IMR-90 (cell line): ENCODE measurements at regions not wholly inside any gene's neighbourhood (a gene's known extent, or its start where the extent isn't known, plus 50 kb on each side); places are given as distances from the start of the nearest gene placed in this dataset.

ENCODE experiments used
- ATAC-seq: fragments of 200-7000 bp; cut with Tn5 transposase; 2 replicates; pipeline ENCODE4 v1.9.1; 2020; ENCODE audit warnings: low read depth, mild to moderate bottlenecking, moderate library complexity
- BruUV-seq: library from RNA; stranded (reverse); fragments of 400-500 nt; replicated peaks from 2 replicates; lab custom pipeline; 2021; lab: Mats Ljungman, UMichigan
- CTCF ChIA-PET: fragments of 300-600 bp; formaldehyde crosslinking; extraction: SDS; loops from one replicate; lab custom pipeline; 2021; ENCODE audit warnings: antibody characterized with exemption; lab: Yijun Ruan, JAX
- POLR2A ChIA-PET: fragments of 300-600 bp; sonication (Branson Sonifier 250); formaldehyde crosslinking; loops from one replicate; lab custom pipeline; 2022; ENCODE audit warnings: antibody characterized with exemption; ENCODE audit not compliant: unreplicated experiment; lab: Charles Lee
- DNase-seq: peaks from one replicate; pipeline ENCODE4 v3.0.0; 2013
- H2AFZ ChIP-seq: replicated peaks from 2 replicates; pipeline ENCODE3; 2013; ENCODE audit warnings: low read length, mild to moderate bottlenecking; ENCODE audit not compliant: poor library complexity
- H2AK5ac ChIP-seq: 2 replicates; pipeline ENCODE4 v1.6.1; 2013; ENCODE audit warnings: low read depth, low read length, inconsistent platforms
- H2AK9ac ChIP-seq: replicated peaks from 2 replicates; pipeline ENCODE3; 2013; ENCODE audit warnings: mild to moderate bottlenecking, low read depth, low read length, moderate library complexity; ENCODE audit not compliant: poor library complexity
- H2BK120ac ChIP-seq: 2 replicates; pipeline ENCODE4 v1.6.1; 2013; ENCODE audit warnings: low read depth, low read length, inconsistent platforms
- H2BK15ac ChIP-seq: 3 replicates; pipeline ENCODE4 v1.6.1; 2013; ENCODE audit warnings: low read depth, low read length, inconsistent platforms
- H2BK20ac ChIP-seq: 2 replicates; pipeline ENCODE4 v1.6.1; 2013; ENCODE audit warnings: low read depth, mild to moderate bottlenecking, inconsistent platforms, low read length, moderate library complexity
- H2BK5ac ChIP-seq: 2 replicates; pipeline ENCODE4 v1.6.1; 2013; ENCODE audit warnings: mild to moderate bottlenecking, low read depth, low read length, inconsistent platforms; ENCODE audit not compliant: poor library complexity, severe bottlenecking
- H3K14ac ChIP-seq: replicated peaks from 2 replicates; pipeline ENCODE4 v1.6.1; 2013; ENCODE audit warnings: low read depth, low read length, inconsistent platforms
- H3K18ac ChIP-seq: 2 replicates; pipeline ENCODE4 v1.6.1; 2013; ENCODE audit warnings: low read depth, low read length, control low read depth
- H3K23ac ChIP-seq: 2 replicates; pipeline ENCODE4 v1.6.1; 2013; ENCODE audit warnings: low read depth, low read length, inconsistent platforms
- H3K27ac ChIP-seq: 2 replicates; pipeline ENCODE4 v1.5.1; 2013; ENCODE audit warnings: mild to moderate bottlenecking, control low read depth, low read length; ENCODE audit not compliant: insufficient read depth
- H3K27me3 ChIP-seq: 2 replicates; pipeline ENCODE4 v1.6.1; 2013; ENCODE audit warnings: low read length; ENCODE audit not compliant: control insufficient read depth, insufficient read depth
- H3K36me3 ChIP-seq: 2 replicates; pipeline ENCODE4 v1.6.1; 2013; ENCODE audit warnings: low read length, mixed read lengths; ENCODE audit not compliant: control insufficient read depth, insufficient read depth
- H3K4ac ChIP-seq: 2 replicates; pipeline ENCODE4 v1.6.1; 2013; ENCODE audit warnings: low read depth, low read length, inconsistent platforms
- H3K4me1 ChIP-seq: 2 replicates; pipeline ENCODE4 v1.6.1; 2013; ENCODE audit warnings: low read length, mixed read lengths; ENCODE audit not compliant: control insufficient read depth, insufficient read depth
- H3K4me2 ChIP-seq: 2 replicates; pipeline ENCODE4 v1.6.1; 2013; ENCODE audit warnings: low read depth, mild to moderate bottlenecking, control low read depth, low read length, moderate library complexity
- H3K4me3 ChIP-seq: 2 replicates; pipeline ENCODE4 v1.5.1; 2013; ENCODE audit warnings: low read depth, mild to moderate bottlenecking, control low read depth, low read length, moderate library complexity; ENCODE audit not compliant: insufficient read depth
- H3K56ac ChIP-seq: 2 replicates; pipeline ENCODE4 v1.6.1; 2013; ENCODE audit warnings: low read length, inconsistent platforms; ENCODE audit not compliant: insufficient read depth; ENCODE audit errors: extremely low read depth
- H3K79me1 ChIP-seq, 2 experiments: 2 replicates each; pipeline ENCODE4 v1.6.1; 2013; ENCODE audit warnings: low read length in 2 of 2, inconsistent platforms in 1 of 2, low read depth in 1 of 2
- H3K9ac ChIP-seq: 2 replicates; pipeline ENCODE4 v1.6.1; 2013; ENCODE audit warnings: low read depth, low read length, control low read depth
- H3K9me1 ChIP-seq: 2 replicates; pipeline ENCODE4 v1.6.1; 2013; ENCODE audit warnings: low read length, inconsistent platforms; ENCODE audit not compliant: insufficient read depth
- H3K9me3 ChIP-seq: 2 replicates; pipeline ENCODE4 v1.6.1; 2013; ENCODE audit warnings: low read length; ENCODE audit not compliant: control insufficient read depth, insufficient read depth
- H4K20me1 ChIP-seq: 2 replicates; pipeline ENCODE4 v1.6.1; 2013; ENCODE audit warnings: low read length, inconsistent platforms; ENCODE audit not compliant: insufficient read depth
- H4K5ac ChIP-seq: 2 replicates; pipeline ENCODE4 v1.6.1; 2013; ENCODE audit warnings: mild to moderate bottlenecking, low read depth, low read length, control low read depth
- H4K8ac ChIP-seq, 2 experiments: 2 replicates each; pipeline ENCODE4 v1.6.1; 2013; ENCODE audit warnings: low read depth in 2 of 2, low read length in 2 of 2, control low read depth in 1 of 2, inconsistent platforms in 1 of 2
- H4K91ac ChIP-seq: 2 replicates; pipeline ENCODE4 v1.6.1; 2013; ENCODE audit warnings: low read depth, low read length, inconsistent platforms; ENCODE audit not compliant: insufficient read depth
- CEBPB ChIP-seq: IDR thresholded peaks from 2 replicates; pipeline ENCODE4 v1.6.1; 2012; ENCODE audit warnings: low read depth, low read length, improper control_type of control experiment
- FOS ChIP-seq: fragments of 150-350 bp; IDR thresholded peaks from 2 replicates; pipeline ENCODE4 v1.6.1; 2016; ENCODE audit warnings: low read depth, low read length
- WGBS, 2 experiments: methylation state at CpG; one replicate each; pipeline versions ENCODE4 v1.1.5 to v1.1.7; 2013; ENCODE audit warnings: missing lambda C conversion rate in 2 of 2; ENCODE audit not compliant: insufficient read length in 1 of 2; ENCODE audit errors: extremely low coverage in 2 of 2; 5-methylcytosine and 5-hydroxymethylcytosine counted together
- dilution Hi-C: fragments of 300-500 bp; cut with HindIII; formaldehyde crosslinking; loops from one replicate; pipeline ENCODE4 v1.14.3; 2018; ENCODE audit warnings: low sequenced_read_pairs; ENCODE audit not compliant: unreplicated experiment
- in situ Hi-C: fragments of 300-500 bp; cut with MboI; formaldehyde crosslinking; loops from 3 replicates; pipeline ENCODE4 v1.14.3; 2019; ENCODE audit warnings: low sequenced_read_pairs, inconsistent platforms, mixed read lengths
- intact Hi-C: fragments of 100-400 bp; cut with micrococcal nuclease; formaldehyde crosslinking; loops from 2 replicates; pipeline ENCODE4 v1.10.0; 2022

GRCh38 chr6:144346719-144347447, 61.7 kb downstream of the UTRN start:
- DNase-seq (peak; percentile 84), ATAC-seq (peak; percentile 94)
- H3K36me3 ChIP-seq = no peaks in the 10 kb centered on the region; the same call in 1 of the 2 replicates
- H3K4me3 ChIP-seq = no peak overlapping the region
- no peaks in the 10 kb centered on the region for H3K9me3 ChIP-seq
- CTCF ChIA-PET = interaction anchor here (0.6 kb wide), 1 partner anchor 72 kb away, joined by 3 read pairs; no protein-coding TSS in a partner anchor
- H3K18ac ChIP-seq = peak overlapping the region; percentile 23; the same call in 1 of the 2 replicates
- no peak overlapping the region for H3K56ac ChIP-seq
- POLR2A ChIA-PET = no interaction called here
- H2AK9ac ChIP-seq = peak overlapping the region; percentile 80
- no peak overlapping the region for H3K4me2 ChIP-seq
- H3K27ac ChIP-seq = peak overlapping the region; percentile 56; the same call in 1 of the 2 replicates
- 84% methylated on average over 3 of the region's 11 CpGs; no CpG with 5 or more reads in 1 of the 2 experiments for WGBS, 2 experiments
- H3K14ac ChIP-seq = peak overlapping the region; percentile 61; the same call in 1 of the 2 replicates
- no peaks in the 10 kb centered on the region for H3K27me3 ChIP-seq
- H3K79me1 ChIP-seq = peaks cover 42 to 75% of the 10 kb centered on the region in 2 experiments
- H2BK20ac ChIP-seq = peak overlapping the region; percentile 37; the same call in 1 of the 2 replicates
- H3K9ac ChIP-seq = no peak overlapping the region
- dilution Hi-C loops (no loop called here), in situ Hi-C loops (no loop called here), intact Hi-C loops (no loop called here)
- H2AK5ac ChIP-seq = peak overlapping the region; percentile 76
- H3K4me1 ChIP-seq = peaks cover 10% of the 10 kb centered on the region
- H4K91ac ChIP-seq = peak overlapping the region; percentile 5; the same call in 1 of the 2 replicates
- H2BK15ac ChIP-seq = peak overlapping the region; percentile 71; the same call in 1 of the 3 replicates
- peaks cover 10% of the 10 kb centered on the region; the same call in 1 of the 2 replicates for H4K20me1 ChIP-seq
- TF ChIP-seq CEBPB = no peak
- peak; percentile 59; the same call in 1 of the 2 replicates for TF ChIP-seq FOS
- H2BK5ac ChIP-seq = peak overlapping the region; percentile 64
- peaks cover 21% of the 10 kb centered on the region for H3K9me1 ChIP-seq
- peak overlapping the region; percentile 69 for H2BK120ac ChIP-seq
- H3K4ac ChIP-seq = peak overlapping the region; percentile 82
- H2AFZ ChIP-seq = peak overlapping the region; percentile 67
- H4K5ac ChIP-seq = no peak overlapping the region
- H3K23ac ChIP-seq = peak overlapping the region; percentile 70; the same call in 1 of the 2 replicates
- H4K8ac ChIP-seq = peak overlapping the region in 1 of 2 experiments; percentile 80; a peak in 2 of 4 replicates
- no TSS peak for BruUV-seq
